ENCODE measurements at regions not wholly inside any gene's neighbourhood (a gene's known extent, or its start where the extent isn't known, plus 50 kb on each side); places are given as distances from the start of the nearest gene placed in this dataset.
A peak's percentile ranks its signal among the peaks of the same experiment; 100 is the strongest.

GRCh38 chr5:143599474-143599873 lies 196.0 kb upstream of the NR3C1 start (continued):
- TF ChIP-seq FOXP4 (CRISPR knock-in tag; IDR thresholded peaks at IDR 0.05) (no peak), TCF7 (CRISPR knock-in tag; IDR thresholded peaks at IDR 0.05; ENCODE audit: low read depth) (no peak), ELF4 (CRISPR knock-in tag; IDR thresholded peaks at IDR 0.05; ENCODE audit: low read depth) (no peak), GABPB1 (CRISPR knock-in tag; IDR thresholded peaks at IDR 0.05) (no peak), E2F1 (CRISPR knock-in tag; IDR thresholded peaks at IDR 0.05) (no peak), RORB (CRISPR knock-in tag; IDR thresholded peaks at IDR 0.05) (no peak), ZNF317 (CRISPR knock-in tag; IDR thresholded peaks at IDR 0.05; ENCODE audit: borderline replicate concordance, low read depth) (no peak), HMGA2 (CRISPR knock-in tag; IDR thresholded peaks at IDR 0.05) (no peak), RELA (CRISPR knock-in tag; IDR thresholded peaks at IDR 0.05; ENCODE audit: borderline replicate concordance) (no peak)

- Mint-ChIP-seq H3K4me1 (peaks cover 20% of the 10 kb centered on the region), H3K27me3 (ENCODE audit: low read depth) (no peaks in the 10 kb centered on the region), H3K9me3 (peaks cover 9% of the 10 kb centered on the region), H3K36me3 (no peaks in the 10 kb centered on the region), H3K27ac (no peak overlapping the region), H3K4me3 (no peak overlapping the region)
- ChIA-PET CTCF (no interaction called here), POLR2A (no interaction called here)
- DNase-seq (ENCODE audit: low spot score) (no peak), ATAC-seq (no peak)
- TF ChIP-seq ZNF512 (CRISPR knock-in tag; IDR thresholded peaks at IDR 0.05; ENCODE audit: borderline replicate concordance) (no peak), CREM (CRISPR knock-in tag; IDR thresholded peaks at IDR 0.05) (no peak), ATF1 (CRISPR knock-in tag; IDR thresholded peaks at IDR 0.05) (no peak)
Measured at GRCh38 chr5:143596824-143597223, 193.3 kb upstream of the NR3C1 start.

- ATAC-seq (no peak), DNase-seq (ENCODE audit: low spot score) (no peak)
- H3K36me3 Mint-ChIP-seq = no peaks in the 10 kb centered on the region
- ChIA-PET POLR2A (no interaction called here), CTCF (no interaction called here)
- peaks cover 20% of the 10 kb centered on the region for H3K4me1 Mint-ChIP-seq
- peaks cover 6% of the 10 kb centered on the region for H3K9me3 Mint-ChIP-seq
- no peaks in the 10 kb centered on the region for H3K27me3 Mint-ChIP-seq (ENCODE audit: low read depth)
- TF ChIP-seq GABPB1 (CRISPR knock-in tag; IDR thresholded peaks at IDR 0.05) (peak; percentile 45; the same call in 1 of the 2 replicates), PRRX2 (CRISPR knock-in tag; IDR thresholded peaks at IDR 0.05) (no peak)
- no peak overlapping the region for H3K4me3 Mint-ChIP-seq
- peak overlapping the region; percentile 3; the same call in 1 of the 2 replicates for H3K27ac Mint-ChIP-seq
Measured at GRCh38 chr5:143594902-143595818, 191.7 kb upstream of the NR3C1 start.

GRCh38 chr5:143593723-143594122 lies 190.2 kb upstream of the NR3C1 start:
- ChIA-PET CTCF (no interaction called here), POLR2A (no interaction called here)
- TF ChIP-seq MAX (CRISPR knock-in tag; IDR thresholded peaks at IDR 0.05) (no peak), CREM (CRISPR knock-in tag; IDR thresholded peaks at IDR 0.05) (no peak), PRRX2 (CRISPR knock-in tag; IDR thresholded peaks at IDR 0.05) (no peak), ZNF512 (CRISPR knock-in tag; IDR thresholded peaks at IDR 0.05; ENCODE audit: borderline replicate concordance) (no peak), AFF4 (CRISPR knock-in tag; IDR thresholded peaks at IDR 0.05; ENCODE audit: borderline replicate concordance) (no peak), TEAD4 (CRISPR knock-in tag; IDR thresholded peaks at IDR 0.05) (no peak), NFYB (CRISPR knock-in tag; conservative IDR thresholded peaks at IDR 0.05; ENCODE audit: low read depth) (no peak), ZNF317 (CRISPR knock-in tag; IDR thresholded peaks at IDR 0.05; ENCODE audit: borderline replicate concordance, low read depth) (no peak), MXD4 (CRISPR knock-in tag; IDR thresholded peaks at IDR 0.05; ENCODE audit: borderline replicate concordance) (no peak), ATF1 (CRISPR knock-in tag; IDR thresholded peaks at IDR 0.05) (no peak)

More at GRCh38 chr5:143593723-143594122, 190.2 kb upstream of the NR3C1 start:
- Mint-ChIP-seq H3K36me3 (no peaks in the 10 kb centered on the region), H3K4me3 (no peak overlapping the region), H3K9me3 (peaks cover 6% of the 10 kb centered on the region), H3K27ac (no peak overlapping the region), H3K27me3 (ENCODE audit: low read depth) (no peaks in the 10 kb centered on the region), H3K4me1 (peaks cover 20% of the 10 kb centered on the region)
- no peak for DNase-seq (ENCODE audit: low spot score)
- ATAC-seq = no peak
